GM19328 (cell line): ENCODE measurements at regions not wholly inside any gene's neighbourhood (a gene's known extent, or its start where the extent isn't known, plus 50 kb on each side); places are given as distances from the start of the nearest gene placed in this dataset.

Experiments used
- ATAC-seq: cut with Tn5 transposase; IDR thresholded peaks from one replicate; pipeline ENCODE4 v1.9.1; 2021; ENCODE audit warnings: mild to moderate bottlenecking, moderate library complexity; ENCODE audit not compliant: unreplicated experiment

GRCh38 chr16:62977876-62978275 is 941.6 kb upstream of the CDH8 start:
- no peak for ATAC-seq

- no peak for ATAC-seq
These were observed 938.2 kb upstream of the CDH8 start for GRCh38 chr16:62974424-62974823.

GRCh38 chr16:62970851-62971250 is 934.6 kb upstream of the CDH8 start:
- no peak for ATAC-seq

GRCh38 chr16:62969711-62970318 is 933.6 kb upstream of the CDH8 start:
- ATAC-seq = no peak

GRCh38 chr16:62967611-62968010 is 931.4 kb upstream of the CDH8 start:
- ATAC-seq = no peak

GRCh38 chr16:62967163-62967562 is 930.9 kb upstream of the CDH8 start:
- ATAC-seq = no peak

GRCh38 chr16:62966626-62967025 is 930.4 kb upstream of the CDH8 start:
- no peak for ATAC-seq

GRCh38 chr16:62965831-62966230 is 929.6 kb upstream of the CDH8 start:
- no peak for ATAC-seq

- ATAC-seq = no peak
These were observed 927.6 kb upstream of the CDH8 start for GRCh38 chr16:62963846-62964245.

GRCh38 chr16:62955033-62955349 is 918.8 kb upstream of the CDH8 start:
- ATAC-seq = no peak

- ATAC-seq = no peak
These were observed 918.1 kb upstream of the CDH8 start for GRCh38 chr16:62954144-62955032.

- no peak for ATAC-seq
These were observed 914.1 kb upstream of the CDH8 start for GRCh38 chr16:62950351-62950750.

GRCh38 chr16:62940569-62940968 is 904.3 kb upstream of the CDH8 start:
- ATAC-seq = no peak

- no peak for ATAC-seq
These were observed 903.4 kb upstream of the CDH8 start for GRCh38 chr16:62939687-62940086.

- ATAC-seq = no peak
These were observed 897.7 kb upstream of the CDH8 start for GRCh38 chr16:62933929-62934328.

- ATAC-seq = no peak
These were observed 893.4 kb upstream of the CDH8 start for GRCh38 chr16:62929593-62929992.

GRCh38 chr16:62927122-62927521 is 890.9 kb upstream of the CDH8 start:
- no peak for ATAC-seq

- ATAC-seq = no peak
These were observed 890.0 kb upstream of the CDH8 start for GRCh38 chr16:62926121-62926801.

GRCh38 chr16:62921904-62922303 is 885.7 kb upstream of the CDH8 start:
- no peak for ATAC-seq

- no peak for ATAC-seq
These were observed 877.7 kb upstream of the CDH8 start for GRCh38 chr16:62913924-62914323.

GRCh38 chr16:62913333-62913732 is 877.1 kb upstream of the CDH8 start:
- ATAC-seq = no peak

- ATAC-seq = no peak
These were observed 873.4 kb upstream of the CDH8 start for GRCh38 chr16:62909597-62909996.
